ENCODE measurements at regions not wholly inside any gene's neighbourhood (a gene's known extent, or its start where the extent isn't known, plus 50 kb on each side); places are given as distances from the start of the nearest gene placed in this dataset.

DNA sequence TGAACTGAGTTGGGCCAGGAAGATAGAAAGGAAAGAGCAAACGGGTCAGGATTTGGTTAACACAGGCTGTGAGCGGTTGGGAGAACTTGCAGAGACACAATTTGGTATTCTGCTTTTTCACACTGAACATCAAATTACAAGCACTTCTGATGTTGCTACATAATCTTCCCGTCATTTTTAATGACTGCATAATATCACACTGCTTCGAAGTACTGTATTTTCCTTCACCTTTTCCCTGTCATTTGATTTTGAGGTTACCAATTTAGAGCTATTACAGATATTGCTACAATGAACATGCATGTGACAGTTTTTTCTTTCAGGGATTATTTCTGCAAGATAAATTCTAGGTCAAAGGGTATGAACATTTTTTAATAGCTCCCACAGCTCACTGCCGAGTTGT lies 71.4 kb upstream of the CPEB4 start:
- no peaks in the 10 kb centered on the region for H3K36me3 ChIP-seq
- peaks cover 8% of the 10 kb centered on the region for H3K4me1 ChIP-seq (ENCODE audit: low read depth)
- no peaks in the 10 kb centered on the region for H3K9me3 ChIP-seq (ENCODE audit: low read depth)
- no peak overlapping the region for H3K4me3 ChIP-seq
- TF ChIP-seq, protein P1, sequence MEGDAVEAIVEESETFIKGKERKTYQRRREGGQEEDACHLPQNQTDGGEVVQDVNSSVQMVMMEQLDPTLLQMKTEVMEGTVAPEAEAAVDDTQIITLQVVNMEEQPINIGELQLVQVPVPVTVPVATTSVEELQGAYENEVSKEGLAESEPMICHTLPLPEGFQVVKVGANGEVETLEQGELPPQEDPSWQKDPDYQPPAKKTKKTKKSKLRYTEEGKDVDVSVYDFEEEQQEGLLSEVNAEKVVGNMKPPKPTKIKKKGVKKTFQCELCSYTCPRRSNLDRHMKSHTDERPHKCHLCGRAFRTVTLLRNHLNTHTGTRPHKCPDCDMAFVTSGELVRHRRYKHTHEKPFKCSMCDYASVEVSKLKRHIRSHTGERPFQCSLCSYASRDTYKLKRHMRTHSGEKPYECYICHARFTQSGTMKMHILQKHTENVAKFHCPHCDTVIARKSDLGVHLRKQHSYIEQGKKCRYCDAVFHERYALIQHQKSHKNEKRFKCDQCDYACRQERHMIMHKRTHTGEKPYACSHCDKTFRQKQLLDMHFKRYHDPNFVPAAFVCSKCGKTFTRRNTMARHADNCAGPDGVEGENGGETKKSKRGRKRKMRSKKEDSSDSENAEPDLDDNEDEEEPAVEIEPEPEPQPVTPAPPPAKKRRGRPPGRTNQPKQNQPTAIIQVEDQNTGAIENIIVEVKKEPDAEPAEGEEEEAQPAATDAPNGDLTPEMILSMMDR (IDR thresholded peaks at IDR 0.05; ENCODE audit: low read depth, low read length), result no peak
- H3K27me3 ChIP-seq, result no peaks in the 10 kb centered on the region
- DNase-seq (ENCODE audit: low read depth in 1 of 2, low spot score in 1 of 2), result no peak
- no peak overlapping the region for H3K27ac ChIP-seq

DNA sequence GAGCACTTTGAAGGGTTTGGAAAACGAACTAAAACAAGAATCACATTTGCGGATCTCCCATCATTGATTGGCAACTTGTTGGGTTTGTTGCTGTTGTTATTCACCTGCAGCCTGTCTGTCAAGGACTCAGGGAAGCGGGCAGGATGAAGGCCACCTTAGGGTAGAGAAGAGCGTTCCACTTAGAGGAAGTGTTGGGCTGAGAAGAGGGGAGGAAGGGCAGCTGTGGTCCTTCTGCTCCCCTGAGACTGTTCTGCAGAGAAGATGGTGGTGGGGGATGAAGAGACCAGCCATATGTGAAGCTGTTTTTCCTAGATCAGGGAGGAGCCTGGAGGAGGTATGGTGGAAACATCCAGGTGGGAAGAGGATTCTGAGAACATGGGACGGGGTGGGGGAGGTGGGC lies 70.6 kb upstream of the CPEB4 start:
- no peaks in the 10 kb centered on the region for H3K27me3 ChIP-seq

DNA sequence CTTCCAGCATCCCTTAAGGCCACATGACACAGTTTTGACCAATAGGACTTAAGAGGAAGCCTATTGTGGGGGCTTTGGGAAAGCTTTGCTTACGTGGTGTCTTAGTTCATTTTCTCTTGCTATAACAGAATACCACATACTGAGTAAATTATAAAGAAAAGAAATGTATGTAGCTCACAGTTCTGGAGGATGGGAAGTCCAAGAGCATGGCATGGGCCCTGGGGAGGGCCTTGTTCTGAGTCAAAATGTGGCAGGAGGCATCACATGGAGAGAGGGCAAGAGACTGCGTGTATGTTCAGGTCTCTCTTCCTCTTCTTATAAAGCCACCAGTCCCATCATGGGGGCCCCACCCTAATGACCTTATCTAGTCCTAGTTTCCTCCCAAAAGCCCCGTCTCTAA lies 68.6 kb upstream of the CPEB4 start:
- TF ChIP-seq, protein P1 (IDR thresholded peaks at IDR 0.05; ENCODE audit: low read depth, low read length), result no peak
- Histone ChIP-seq H3K4me3 (no peak overlapping the region), H3K9me3 (ENCODE audit: low read depth) (no peaks in the 10 kb centered on the region), H3K4me1 (ENCODE audit: low read depth) (peaks cover 8% of the 10 kb centered on the region), H3K27ac (no peak overlapping the region), H3K36me3 (no peaks in the 10 kb centered on the region), H3K27me3 (no peaks in the 10 kb centered on the region)
- no peak for DNase-seq (ENCODE audit: low read depth in 1 of 2, low spot score in 1 of 2)

More for the DNA sequence above, 70.6 kb upstream of the CPEB4 start:
- no peak for DNase-seq (ENCODE audit: low read depth in 1 of 2, low spot score in 1 of 2)
- no peaks in the 10 kb centered on the region for H3K9me3 ChIP-seq (ENCODE audit: low read depth)
- TF ChIP-seq, protein P1 (IDR thresholded peaks at IDR 0.05; ENCODE audit: low read depth, low read length), result no peak
- H3K4me3 ChIP-seq, result no peak overlapping the region
- H3K27ac ChIP-seq, result no peak overlapping the region
- H3K4me1 ChIP-seq (ENCODE audit: low read depth), result peaks cover 8% of the 10 kb centered on the region
- H3K36me3 ChIP-seq, result no peaks in the 10 kb centered on the region

DNA sequence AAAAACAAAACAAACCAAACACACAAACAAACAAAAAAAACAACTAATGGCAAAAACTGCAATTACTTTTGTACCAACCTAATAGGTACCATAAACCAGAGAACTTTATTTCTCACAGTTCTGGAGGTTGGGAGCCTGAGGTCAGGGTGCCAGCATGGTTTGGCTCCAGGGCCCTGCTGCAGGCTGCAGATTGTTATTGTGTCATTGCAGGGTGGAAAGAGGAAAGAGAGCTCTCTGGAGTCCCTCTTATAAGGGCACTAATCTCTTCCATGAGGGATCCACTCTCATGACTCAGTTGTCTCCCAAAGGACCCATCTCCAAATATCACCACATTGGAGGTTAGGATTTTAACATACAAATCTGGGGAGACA lies 64.9 kb upstream of the CPEB4 start:
- TF ChIP-seq, protein P1 (IDR thresholded peaks at IDR 0.05; ENCODE audit: low read depth, low read length), result no peak

DNA sequence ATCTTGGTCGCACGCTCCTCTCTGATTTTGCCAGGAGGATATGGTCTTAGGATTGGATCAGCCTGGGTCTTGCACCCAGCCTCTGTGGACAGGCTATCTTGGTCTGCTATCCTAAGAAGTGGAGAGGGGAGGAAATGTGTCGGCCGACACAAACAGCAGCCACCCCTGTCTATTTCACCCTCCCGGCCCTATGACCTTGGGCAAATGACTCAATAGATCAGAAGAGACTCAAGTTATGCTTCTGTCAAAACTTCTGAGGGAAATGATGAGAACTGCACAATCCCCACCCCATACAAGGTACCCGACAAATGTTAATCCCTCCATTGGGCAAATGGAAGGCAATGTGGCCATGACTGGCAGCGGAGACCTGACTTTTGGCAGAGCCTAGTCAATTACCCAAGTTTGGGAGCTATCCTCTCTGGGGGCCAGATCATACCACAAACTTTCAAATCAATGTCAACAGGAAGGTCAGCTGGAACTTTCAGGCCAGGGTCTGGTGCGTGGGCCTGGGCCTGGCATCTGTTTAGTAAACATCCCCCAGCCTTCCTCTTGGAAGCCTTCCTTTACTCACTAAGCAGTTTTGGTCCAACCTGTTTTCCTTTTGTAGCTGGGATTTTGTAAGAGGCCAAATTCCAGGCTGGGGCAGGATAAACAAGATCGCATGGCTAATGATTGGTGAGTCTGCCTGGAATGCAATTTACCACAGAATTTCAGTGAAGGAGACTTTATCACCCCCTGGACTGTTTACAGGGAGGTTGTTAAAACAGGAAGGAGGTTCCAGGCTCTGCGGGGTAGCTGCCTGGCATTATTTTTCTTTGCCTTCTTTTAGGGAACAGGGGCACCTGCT lies 64.2 kb upstream of the CPEB4 start:
- H3K27me3 ChIP-seq, result no peaks in the 10 kb centered on the region
- H3K4me1 ChIP-seq (ENCODE audit: low read depth), result peaks cover 8% of the 10 kb centered on the region
- TF ChIP-seq, protein P1 (IDR thresholded peaks at IDR 0.05; ENCODE audit: low read depth, low read length), result no peak
- no peaks in the 10 kb centered on the region for H3K36me3 ChIP-seq
- peak in 1 of 2 donors; percentile 92 for DNase-seq (ENCODE audit: low read depth in 1 of 2, low spot score in 1 of 2)
- H3K4me3 ChIP-seq, result no peak overlapping the region
- no peaks in the 10 kb centered on the region for H3K9me3 ChIP-seq (ENCODE audit: low read depth)
- H3K27ac ChIP-seq, result peak overlapping the region; percentile 23

More for the DNA sequence above, 64.9 kb upstream of the CPEB4 start:
- no peak for DNase-seq (ENCODE audit: low read depth in 1 of 2, low spot score in 1 of 2)
- no peaks in the 10 kb centered on the region for H3K36me3 ChIP-seq
- H3K9me3 ChIP-seq (ENCODE audit: low read depth), result no peaks in the 10 kb centered on the region
- no peak overlapping the region for H3K27ac ChIP-seq
- no peak overlapping the region for H3K4me3 ChIP-seq
- peaks cover 8% of the 10 kb centered on the region for H3K4me1 ChIP-seq (ENCODE audit: low read depth)
- no peaks in the 10 kb centered on the region for H3K27me3 ChIP-seq

Data from cardiac muscle cell (in vitro differentiated cells and primary cell).